IMR-90 (cell line): ENCODE measurements at regions not wholly inside any gene's neighbourhood (a gene's known extent, or its start where the extent isn't known, plus 50 kb on each side); places are given as distances from the start of the nearest gene placed in this dataset.

ENCODE experiments used
- ATAC-seq: fragments of 200-7000 bp; cut with Tn5 transposase; 2 replicates; pipeline ENCODE4 v1.9.1; 2020; ENCODE audit warnings: low read depth, mild to moderate bottlenecking, moderate library complexity
- BruUV-seq: library from RNA; stranded (reverse); fragments of 400-500 nt; replicated peaks from 2 replicates; lab custom pipeline; 2021; lab: Mats Ljungman, UMichigan
- CTCF ChIA-PET: fragments of 300-600 bp; formaldehyde crosslinking; extraction: SDS; loops from one replicate; lab custom pipeline; 2021; ENCODE audit warnings: antibody characterized with exemption; lab: Yijun Ruan, JAX
- POLR2A ChIA-PET: fragments of 300-600 bp; sonication (Branson Sonifier 250); formaldehyde crosslinking; loops from one replicate; lab custom pipeline; 2022; ENCODE audit warnings: antibody characterized with exemption; ENCODE audit not compliant: unreplicated experiment; lab: Charles Lee
- DNase-seq: peaks from one replicate; pipeline ENCODE4 v3.0.0; 2013
- H2AFZ ChIP-seq: replicated peaks from 2 replicates; pipeline ENCODE3; 2013; ENCODE audit warnings: low read length, mild to moderate bottlenecking; ENCODE audit not compliant: poor library complexity
- H2AK5ac ChIP-seq: 2 replicates; pipeline ENCODE4 v1.6.1; 2013; ENCODE audit warnings: low read depth, low read length, inconsistent platforms
- H2AK9ac ChIP-seq: replicated peaks from 2 replicates; pipeline ENCODE3; 2013; ENCODE audit warnings: mild to moderate bottlenecking, low read depth, low read length, moderate library complexity; ENCODE audit not compliant: poor library complexity
- H2BK120ac ChIP-seq: 2 replicates; pipeline ENCODE4 v1.6.1; 2013; ENCODE audit warnings: low read depth, low read length, inconsistent platforms
- H2BK15ac ChIP-seq: 3 replicates; pipeline ENCODE4 v1.6.1; 2013; ENCODE audit warnings: low read depth, low read length, inconsistent platforms
- H2BK20ac ChIP-seq: 2 replicates; pipeline ENCODE4 v1.6.1; 2013; ENCODE audit warnings: low read depth, mild to moderate bottlenecking, inconsistent platforms, low read length, moderate library complexity
- H2BK5ac ChIP-seq: 2 replicates; pipeline ENCODE4 v1.6.1; 2013; ENCODE audit warnings: mild to moderate bottlenecking, low read depth, low read length, inconsistent platforms; ENCODE audit not compliant: poor library complexity, severe bottlenecking
- H3K14ac ChIP-seq: replicated peaks from 2 replicates; pipeline ENCODE4 v1.6.1; 2013; ENCODE audit warnings: low read depth, low read length, inconsistent platforms
- H3K18ac ChIP-seq: 2 replicates; pipeline ENCODE4 v1.6.1; 2013; ENCODE audit warnings: low read depth, low read length, control low read depth
- H3K23ac ChIP-seq: 2 replicates; pipeline ENCODE4 v1.6.1; 2013; ENCODE audit warnings: low read depth, low read length, inconsistent platforms
- H3K27ac ChIP-seq: 2 replicates; pipeline ENCODE4 v1.5.1; 2013; ENCODE audit warnings: mild to moderate bottlenecking, control low read depth, low read length; ENCODE audit not compliant: insufficient read depth
- H3K27me3 ChIP-seq: 2 replicates; pipeline ENCODE4 v1.6.1; 2013; ENCODE audit warnings: low read length; ENCODE audit not compliant: control insufficient read depth, insufficient read depth
- H3K36me3 ChIP-seq: 2 replicates; pipeline ENCODE4 v1.6.1; 2013; ENCODE audit warnings: low read length, mixed read lengths; ENCODE audit not compliant: control insufficient read depth, insufficient read depth
- H3K4ac ChIP-seq: 2 replicates; pipeline ENCODE4 v1.6.1; 2013; ENCODE audit warnings: low read depth, low read length, inconsistent platforms
- H3K4me1 ChIP-seq: 2 replicates; pipeline ENCODE4 v1.6.1; 2013; ENCODE audit warnings: low read length, mixed read lengths; ENCODE audit not compliant: control insufficient read depth, insufficient read depth
- H3K4me2 ChIP-seq: 2 replicates; pipeline ENCODE4 v1.6.1; 2013; ENCODE audit warnings: low read depth, mild to moderate bottlenecking, control low read depth, low read length, moderate library complexity
- H3K4me3 ChIP-seq: 2 replicates; pipeline ENCODE4 v1.5.1; 2013; ENCODE audit warnings: low read depth, mild to moderate bottlenecking, control low read depth, low read length, moderate library complexity; ENCODE audit not compliant: insufficient read depth
- H3K56ac ChIP-seq: 2 replicates; pipeline ENCODE4 v1.6.1; 2013; ENCODE audit warnings: low read length, inconsistent platforms; ENCODE audit not compliant: insufficient read depth; ENCODE audit errors: extremely low read depth
- H3K79me1 ChIP-seq, 2 experiments: 2 replicates each; pipeline ENCODE4 v1.6.1; 2013; ENCODE audit warnings: low read length in 2 of 2, inconsistent platforms in 1 of 2, low read depth in 1 of 2
- H3K9ac ChIP-seq: 2 replicates; pipeline ENCODE4 v1.6.1; 2013; ENCODE audit warnings: low read depth, low read length, control low read depth
- H3K9me1 ChIP-seq: 2 replicates; pipeline ENCODE4 v1.6.1; 2013; ENCODE audit warnings: low read length, inconsistent platforms; ENCODE audit not compliant: insufficient read depth
- H3K9me3 ChIP-seq: 2 replicates; pipeline ENCODE4 v1.6.1; 2013; ENCODE audit warnings: low read length; ENCODE audit not compliant: control insufficient read depth, insufficient read depth
- H4K20me1 ChIP-seq: 2 replicates; pipeline ENCODE4 v1.6.1; 2013; ENCODE audit warnings: low read length, inconsistent platforms; ENCODE audit not compliant: insufficient read depth
- H4K5ac ChIP-seq: 2 replicates; pipeline ENCODE4 v1.6.1; 2013; ENCODE audit warnings: mild to moderate bottlenecking, low read depth, low read length, control low read depth
- H4K8ac ChIP-seq, 2 experiments: 2 replicates each; pipeline ENCODE4 v1.6.1; 2013; ENCODE audit warnings: low read depth in 2 of 2, low read length in 2 of 2, control low read depth in 1 of 2, inconsistent platforms in 1 of 2
- H4K91ac ChIP-seq: 2 replicates; pipeline ENCODE4 v1.6.1; 2013; ENCODE audit warnings: low read depth, low read length, inconsistent platforms; ENCODE audit not compliant: insufficient read depth
- BHLHE40 ChIP-seq: fragments of 150-350 bp; IDR thresholded peaks from 2 replicates; pipeline ENCODE4 v1.6.1; 2016; ENCODE audit warnings: mild to moderate bottlenecking, low read depth, low read length
- CEBPB ChIP-seq: IDR thresholded peaks from 2 replicates; pipeline ENCODE4 v1.6.1; 2012; ENCODE audit warnings: low read depth, low read length, improper control_type of control experiment
- CHD1 ChIP-seq: IDR thresholded peaks from 2 replicates; pipeline ENCODE4 v1.6.1; 2012; ENCODE audit warnings: low read depth, low read length, improper control_type of control experiment
- FOS ChIP-seq: fragments of 150-350 bp; IDR thresholded peaks from 2 replicates; pipeline ENCODE4 v1.6.1; 2016; ENCODE audit warnings: low read depth, low read length
- MAFK ChIP-seq: IDR thresholded peaks from 2 replicates; pipeline ENCODE4 v1.6.1; 2012; ENCODE audit warnings: low read depth, low read length, improper control_type of control experiment
- MAZ ChIP-seq: IDR thresholded peaks from 2 replicates; pipeline ENCODE4 v1.6.1; 2012; ENCODE audit warnings: low read depth, mild to moderate bottlenecking, low read length, improper control_type of control experiment, moderate library complexity, borderline replicate concordance
- MXI1 ChIP-seq: IDR thresholded peaks from 2 replicates; pipeline ENCODE4 v1.6.1; 2012; ENCODE audit warnings: low read depth, mild to moderate bottlenecking, low read length, moderate library complexity, borderline replicate concordance
- POLR2A ChIP-seq: IDR thresholded peaks from 2 replicates; pipeline ENCODE4 v1.6.1; 2012; ENCODE audit warnings: mild to moderate bottlenecking, low read depth, low read length
- RAD21 ChIP-seq: IDR thresholded peaks from 2 replicates; pipeline ENCODE4 v1.6.1; 2012; ENCODE audit warnings: low read length, improper control_type of control experiment
- RCOR1 ChIP-seq: IDR thresholded peaks from 2 replicates; pipeline ENCODE4 v1.6.1; 2012; ENCODE audit warnings: mild to moderate bottlenecking, low read length, improper control_type of control experiment; ENCODE audit not compliant: insufficient replicate concordance
- RFX5 ChIP-seq: IDR thresholded peaks from 2 replicates; pipeline ENCODE4 v1.8.0; 2012; ENCODE audit warnings: low read depth, mild to moderate bottlenecking, low read length, moderate library complexity
- SMC3 ChIP-seq: fragments of 150-350 bp; IDR thresholded peaks from 2 replicates; pipeline ENCODE4 v1.6.1; 2016; ENCODE audit warnings: low read depth, mild to moderate bottlenecking, antibody characterized with exemption, low read length, moderate library complexity
- WGBS, 2 experiments: methylation state at CpG; one replicate each; pipeline versions ENCODE4 v1.1.5 to v1.1.7; 2013; ENCODE audit warnings: missing lambda C conversion rate in 2 of 2; ENCODE audit not compliant: insufficient read length in 1 of 2; ENCODE audit errors: extremely low coverage in 2 of 2; 5-methylcytosine and 5-hydroxymethylcytosine counted together
- dilution Hi-C: fragments of 300-500 bp; cut with HindIII; formaldehyde crosslinking; loops from one replicate; pipeline ENCODE4 v1.14.3; 2018; ENCODE audit warnings: low sequenced_read_pairs; ENCODE audit not compliant: unreplicated experiment
- in situ Hi-C: fragments of 300-500 bp; cut with MboI; formaldehyde crosslinking; loops from 3 replicates; pipeline ENCODE4 v1.14.3; 2019; ENCODE audit warnings: low sequenced_read_pairs, inconsistent platforms, mixed read lengths
- intact Hi-C: fragments of 100-400 bp; cut with micrococcal nuclease; formaldehyde crosslinking; loops from 2 replicates; pipeline ENCODE4 v1.10.0; 2022
- TF ChIP-seq, protein P1 (sequence below): conservative IDR thresholded peaks from 2 replicates; pipeline ENCODE4 v1.5.1; 2012; ENCODE audit warnings: mild to moderate bottlenecking, low read depth, low read length, improper control_type of control experiment
- TF ChIP-seq, protein P2 (sequence below): fragments of 150-350 bp; IDR thresholded peaks from 2 replicates; pipeline ENCODE4 v1.6.1; 2017; ENCODE audit warnings: mild to moderate bottlenecking, antibody characterized with exemption, low read length, low read depth

DNA sequence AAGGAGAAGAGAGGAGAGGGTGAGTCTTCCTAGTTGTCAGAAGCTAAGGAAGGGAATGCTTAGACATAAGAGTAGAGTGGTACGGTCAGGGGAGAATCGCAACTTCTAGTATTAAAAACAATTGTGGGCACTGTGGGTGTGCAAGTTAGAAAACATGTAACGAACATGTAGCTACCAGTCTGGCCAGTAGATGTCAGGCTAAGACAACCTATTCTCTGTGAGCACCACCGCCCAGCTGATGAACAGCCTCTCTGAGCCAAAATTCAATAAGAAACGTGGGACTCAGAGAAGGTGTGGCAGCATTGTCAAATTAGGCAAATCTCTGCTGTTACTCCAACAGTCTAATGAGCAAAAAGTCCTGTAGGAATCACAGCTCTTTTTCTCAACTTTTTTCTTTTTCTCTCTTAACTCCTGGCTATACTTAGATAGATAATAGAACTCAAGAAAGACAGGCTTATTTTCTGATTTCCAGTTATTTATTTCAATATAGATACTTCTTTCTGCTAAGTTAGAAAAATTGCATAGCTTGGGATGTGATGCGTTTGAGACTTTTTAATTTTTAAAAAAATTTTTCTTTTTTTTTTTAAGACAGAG lies 186.2 kb downstream of the USP12 start:
- peaks cover 13% of the 10 kb centered on the region for H3K9me1 ChIP-seq
- H3K14ac ChIP-seq, result no peak overlapping the region
- in situ Hi-C loops, result loop anchor here (5.0 to 25.0 kb wide), 4 partner anchors 189 to 627 kb away; partner anchors contain the start of genes LNX2, POLR1D, RASL11A and USP12
- no peak overlapping the region for H3K27ac ChIP-seq
- TF ChIP-seq MAFK (no peak), FOS (no peak), POLR2A (peak; percentile 75), BHLHE40 (no peak), RAD21 (peak; percentile 99), CHD1 (no peak), CEBPB (no peak), RCOR1 (no peak), RFX5 (no peak), MXI1 (0 out of 2 replicates have a peak, but pooled peaks have one; percentile 24), MAZ (no peak), SMC3 (peak; percentile 96)
- TF ChIP-seq, protein P1, sequence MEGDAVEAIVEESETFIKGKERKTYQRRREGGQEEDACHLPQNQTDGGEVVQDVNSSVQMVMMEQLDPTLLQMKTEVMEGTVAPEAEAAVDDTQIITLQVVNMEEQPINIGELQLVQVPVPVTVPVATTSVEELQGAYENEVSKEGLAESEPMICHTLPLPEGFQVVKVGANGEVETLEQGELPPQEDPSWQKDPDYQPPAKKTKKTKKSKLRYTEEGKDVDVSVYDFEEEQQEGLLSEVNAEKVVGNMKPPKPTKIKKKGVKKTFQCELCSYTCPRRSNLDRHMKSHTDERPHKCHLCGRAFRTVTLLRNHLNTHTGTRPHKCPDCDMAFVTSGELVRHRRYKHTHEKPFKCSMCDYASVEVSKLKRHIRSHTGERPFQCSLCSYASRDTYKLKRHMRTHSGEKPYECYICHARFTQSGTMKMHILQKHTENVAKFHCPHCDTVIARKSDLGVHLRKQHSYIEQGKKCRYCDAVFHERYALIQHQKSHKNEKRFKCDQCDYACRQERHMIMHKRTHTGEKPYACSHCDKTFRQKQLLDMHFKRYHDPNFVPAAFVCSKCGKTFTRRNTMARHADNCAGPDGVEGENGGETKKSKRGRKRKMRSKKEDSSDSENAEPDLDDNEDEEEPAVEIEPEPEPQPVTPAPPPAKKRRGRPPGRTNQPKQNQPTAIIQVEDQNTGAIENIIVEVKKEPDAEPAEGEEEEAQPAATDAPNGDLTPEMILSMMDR, result peak; percentile 92
- TF ChIP-seq, protein P2, sequence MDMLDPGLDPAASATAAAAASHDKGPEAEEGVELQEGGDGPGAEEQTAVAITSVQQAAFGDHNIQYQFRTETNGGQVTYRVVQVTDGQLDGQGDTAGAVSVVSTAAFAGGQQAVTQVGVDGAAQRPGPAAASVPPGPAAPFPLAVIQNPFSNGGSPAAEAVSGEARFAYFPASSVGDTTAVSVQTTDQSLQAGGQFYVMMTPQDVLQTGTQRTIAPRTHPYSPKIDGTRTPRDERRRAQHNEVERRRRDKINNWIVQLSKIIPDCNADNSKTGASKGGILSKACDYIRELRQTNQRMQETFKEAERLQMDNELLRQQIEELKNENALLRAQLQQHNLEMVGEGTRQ, result no peak
- peak overlapping the region in 1 of 2 experiments; percentile 75; a peak in 2 of 4 replicates for H4K8ac ChIP-seq
- no peaks in the 10 kb centered on the region for H3K27me3 ChIP-seq
- no peak overlapping the region for H3K18ac ChIP-seq
- H3K4me3 ChIP-seq, result no peak overlapping the region
- no peak overlapping the region for H3K56ac ChIP-seq
- no TSS peak for BruUV-seq
- 0% methylated on average over 1 of the region's 6 CpGs; no CpG with 5 or more reads in 1 of the 2 experiments for WGBS, 2 experiments
- H4K20me1 ChIP-seq, result no peaks in the 10 kb centered on the region
- peak; percentile 75 for ATAC-seq
- no peak overlapping the region; the same call in 1 of the 2 replicates for H3K4me2 ChIP-seq
- intact Hi-C loops, result loop anchor here (1.0 to 10.0 kb wide), 8 partner anchors 38 to 999 kb away; partner anchors contain the start of genes GTF3A, RPL21, URAD and USP12
- H3K9me3 ChIP-seq, result no peaks in the 10 kb centered on the region
- peak overlapping the region; percentile 94 for H2BK120ac ChIP-seq
- POLR2A ChIA-PET, result no interaction called here
- H2AK5ac ChIP-seq, result 0 out of 2 replicates have a peak overlapping the region, but pooled peaks have one; percentile 21
- no peaks in the 10 kb centered on the region for H3K36me3 ChIP-seq
- peak overlapping the region; percentile 53 for H2BK5ac ChIP-seq
- H2BK20ac ChIP-seq, result peak overlapping the region; percentile 89
- CTCF ChIA-PET, result interaction anchor here (0.6 to 2.2 kb wide), 16 partner anchors 13 to 1071 kb away, joined by 3 to 28 read pairs (median 3); no protein-coding TSS in a partner anchor
- H3K9ac ChIP-seq, result no peak overlapping the region; the same call in 1 of the 2 replicates
- H2AK9ac ChIP-seq, result no peak overlapping the region
- dilution Hi-C loops, result no loop called here
- peak overlapping the region; percentile 80; the same call in 1 of the 2 replicates for H3K4ac ChIP-seq
- DNase-seq, result peak; percentile 80
- H3K79me1 ChIP-seq, result peaks cover 0 to 8% of the 10 kb centered on the region in 2 experiments; a peak in 2 of 4 replicates
- peaks cover 16% of the 10 kb centered on the region for H3K4me1 ChIP-seq
- peak overlapping the region; percentile 35; the same call in 1 of the 3 replicates for H2BK15ac ChIP-seq
- H4K5ac ChIP-seq, result no peak overlapping the region
- H4K91ac ChIP-seq, result peak overlapping the region; percentile 87
- H3K23ac ChIP-seq, result no peak overlapping the region
- peak overlapping the region; percentile 28 for H2AFZ ChIP-seq
